ENCODE measurements at regions not wholly inside any gene's neighbourhood (a gene's known extent, or its start where the extent isn't known, plus 50 kb on each side); places are given as distances from the start of the nearest gene placed in this dataset.

DNA sequence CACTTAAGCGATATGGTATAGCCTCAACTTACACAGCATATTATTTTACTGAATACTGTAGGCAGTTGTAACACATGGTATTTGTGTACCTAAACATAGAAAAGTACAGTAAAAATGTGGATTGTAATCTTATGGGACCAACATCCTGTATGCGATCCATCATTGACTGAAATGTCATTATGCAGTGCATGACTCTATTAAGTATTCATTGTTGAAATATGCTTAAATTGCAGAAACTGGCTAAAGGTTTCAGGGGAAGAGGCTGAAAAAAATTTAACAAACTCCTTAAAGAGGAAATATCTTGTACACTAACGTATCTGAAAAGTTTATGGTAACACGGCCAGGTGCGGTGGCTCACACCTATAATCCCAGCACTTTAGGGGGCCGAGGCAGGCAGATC lies 214.1 kb upstream of the PARD3B start:
- TF ChIP-seq, protein P1, sequence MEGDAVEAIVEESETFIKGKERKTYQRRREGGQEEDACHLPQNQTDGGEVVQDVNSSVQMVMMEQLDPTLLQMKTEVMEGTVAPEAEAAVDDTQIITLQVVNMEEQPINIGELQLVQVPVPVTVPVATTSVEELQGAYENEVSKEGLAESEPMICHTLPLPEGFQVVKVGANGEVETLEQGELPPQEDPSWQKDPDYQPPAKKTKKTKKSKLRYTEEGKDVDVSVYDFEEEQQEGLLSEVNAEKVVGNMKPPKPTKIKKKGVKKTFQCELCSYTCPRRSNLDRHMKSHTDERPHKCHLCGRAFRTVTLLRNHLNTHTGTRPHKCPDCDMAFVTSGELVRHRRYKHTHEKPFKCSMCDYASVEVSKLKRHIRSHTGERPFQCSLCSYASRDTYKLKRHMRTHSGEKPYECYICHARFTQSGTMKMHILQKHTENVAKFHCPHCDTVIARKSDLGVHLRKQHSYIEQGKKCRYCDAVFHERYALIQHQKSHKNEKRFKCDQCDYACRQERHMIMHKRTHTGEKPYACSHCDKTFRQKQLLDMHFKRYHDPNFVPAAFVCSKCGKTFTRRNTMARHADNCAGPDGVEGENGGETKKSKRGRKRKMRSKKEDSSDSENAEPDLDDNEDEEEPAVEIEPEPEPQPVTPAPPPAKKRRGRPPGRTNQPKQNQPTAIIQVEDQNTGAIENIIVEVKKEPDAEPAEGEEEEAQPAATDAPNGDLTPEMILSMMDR (IDR thresholded peaks at IDR 0.05; ENCODE audit: insufficient read depth, low read depth, low read length) = no peak
- no peak for TF ChIP-seq EZH2 (IDR thresholded peaks at IDR 0.05; ENCODE audit: insufficient read depth, low read length)
